HCT116 (cell line): ENCODE measurements at regions not wholly inside any gene's neighbourhood (a gene's known extent, or its start where the extent isn't known, plus 50 kb on each side); places are given as distances from the start of the nearest gene placed in this dataset.

ENCODE experiments used
- ATAC-seq: fragments of 200-7000 bp; cut with Tn5 transposase; 2 replicates; pipeline ENCODE4 v1.9.1; 2020; ENCODE audit warnings: mild to moderate bottlenecking, moderate library complexity
- BruUV-seq: library from RNA; stranded (reverse); fragments of 400-500 nt; replicated peaks from 2 replicates; lab custom pipeline; 2021; lab: Mats Ljungman, UMichigan
- CTCF ChIA-PET: fragments of 300-600 bp; sonication (Branson Sonifier 250); formaldehyde crosslinking; loops from one replicate; lab custom pipeline; 2021; ENCODE audit warnings: antibody characterized with exemption; lab: Charles Lee
- POLR2A ChIA-PET: fragments of 300-600, 350-600 bp; sonication (Branson Sonifier 250); formaldehyde crosslinking; loops from one replicate; lab custom pipeline; 2021; ENCODE audit warnings: antibody characterized with exemption; lab: Charles Lee
- RAD21 ChIA-PET, 2 experiments: fragments of 300-600 bp; sonication (Branson Sonifier 250); formaldehyde crosslinking; loops; one replicate each; lab custom pipeline; 2023; ENCODE audit warnings: low total read pairs in 2 of 2; ENCODE audit not compliant: uncharacterized antibody in 2 of 2, unreplicated experiment in 2 of 2, low non-redundant PET in 1 of 2; lab: Charles Lee
- DNase-seq: peaks from one replicate; pipeline ENCODE4 v3.0.0-alpha.2; 2010; ENCODE audit warnings: low read depth, low spot score
- H2AFZ ChIP-seq: fragments of 200-600 bp; shearing (Covaris generic), sonication (generic); 2 replicates; pipeline ENCODE4 v1.6.1; 2017; ENCODE audit warnings: low read depth, mixed run types, mixed read lengths, antibody characterized with exemption, low read length; ENCODE audit not compliant: poor library complexity, severe bottlenecking
- H3K27ac ChIP-seq: 2 replicates; pipeline ENCODE4 v1.5.1; 2012; ENCODE audit warnings: low read depth, low read length
- H3K27me3 ChIP-seq: fragments of 200-600 bp; sonication (generic); 2 replicates; pipeline ENCODE4 v1.6.1; 2016; ENCODE audit warnings: mixed run types, low read length, mixed read lengths; ENCODE audit not compliant: insufficient read depth
- H3K36me3 ChIP-seq, 2 experiments: fragments of 200-500 bp in 1 of 2; fragments of 200-600 bp in 1 of 2; sonication (Bioruptor generic) in 1 of 2; sonication (generic) in 1 of 2; 2 replicates each; pipeline versions ENCODE4 v1.5.1 to v1.6.1; 2014 to 2016; ENCODE audit warnings: low read length in 2 of 2, inconsistent platforms in 1 of 2, mixed read lengths in 1 of 2, mixed run types in 1 of 2; ENCODE audit not compliant: insufficient read depth in 2 of 2, control insufficient read depth in 1 of 2
- H3K4me1 ChIP-seq, 2 experiments: fragments of 200-600 bp in 1 of 2; sonication (generic) in 1 of 2; 2 replicates each; pipeline versions ENCODE4 v1.5.1 to v1.6.1; 2012 to 2017; ENCODE audit warnings: low read length in 2 of 2, inconsistent platforms in 1 of 2, mild to moderate bottlenecking in 1 of 2, mixed read lengths in 1 of 2, mixed run types in 1 of 2, moderate library complexity in 1 of 2; ENCODE audit not compliant: insufficient read depth in 2 of 2, control insufficient read depth in 1 of 2
- H3K4me2 ChIP-seq: fragments of 200-600 bp; sonication (generic); 2 replicates; pipeline ENCODE4 v1.6.1; 2017; ENCODE audit warnings: mixed run types, low read length, mixed read lengths
- H3K4me3 ChIP-seq, 2 experiments: fragments of 200-600 bp in 1 of 2; sonication (generic) in 1 of 2; replicated peaks in 1 of 2; 2 replicates each; pipeline ENCODE4 v1.5.1; 2011 to 2016; ENCODE audit warnings: low read length in 2 of 2, control low read depth in 1 of 2, low read depth in 1 of 2, mild to moderate bottlenecking in 1 of 2, mixed read lengths in 1 of 2, mixed run types in 1 of 2
- H3K79me2 ChIP-seq: fragments of 200-600 bp; sonication (generic); 2 replicates; pipeline ENCODE4 v1.6.1; 2017; ENCODE audit warnings: mild to moderate bottlenecking, mixed run types, low read length, moderate library complexity, mixed read lengths; ENCODE audit not compliant: insufficient read depth
- H3K9ac ChIP-seq: fragments of 200-600 bp; sonication (generic); 2 replicates; pipeline ENCODE4 v1.6.1; 2016; ENCODE audit warnings: low read length, mixed read lengths
- H3K9me2 ChIP-seq: fragments of 200-600 bp; sonication (generic), shearing (Covaris generic); 2 replicates; pipeline ENCODE4 v1.6.1; 2017; ENCODE audit warnings: mixed run types, mild to moderate bottlenecking, moderate library complexity; ENCODE audit not compliant: insufficient read depth
- H3K9me3 ChIP-seq, 2 experiments: fragments of 200-500 bp in 1 of 2; fragments of 200-600 bp in 1 of 2; sonication (Bioruptor generic) in 1 of 2; sonication (generic) in 1 of 2; 2 replicates each; pipeline ENCODE4 v1.6.1; 2014 to 2017; ENCODE audit warnings: low read length in 2 of 2, mixed read lengths in 2 of 2, inconsistent platforms in 1 of 2, low read depth in 1 of 2, mild to moderate bottlenecking in 1 of 2, mixed run types in 1 of 2, moderate library complexity in 1 of 2; ENCODE audit not compliant: control insufficient read depth in 1 of 2, insufficient read depth in 1 of 2
- H4K20me1 ChIP-seq: fragments of 200-600 bp; sonication (generic), shearing (Covaris generic); 2 replicates; pipeline ENCODE4 v1.6.1; 2017; ENCODE audit warnings: mixed run types, mild to moderate bottlenecking, moderate library complexity; ENCODE audit not compliant: insufficient read depth
- CBX3 ChIP-seq: IDR thresholded peaks from 2 replicates; pipeline ENCODE4 v1.6.1; 2012; ENCODE audit warnings: low read depth
- CEBPB ChIP-seq: IDR thresholded peaks from 2 replicates; pipeline ENCODE4 v1.6.1; 2012; ENCODE audit warnings: low read depth
- CTCF ChIP-seq, 3 experiments: fragments of 200-600 bp in 1 of 3; sonication (generic) in 1 of 3; IDR thresholded peaks in 2 of 3; conservative IDR thresholded peaks in 1 of 3; 2 replicates each; pipeline ENCODE4 v1.5.1; 2012 to 2017; ENCODE audit warnings: low read depth in 2 of 3, low read length in 2 of 3, antibody characterized with exemption in 1 of 3, borderline replicate concordance in 1 of 3, control low read depth in 1 of 3, mild to moderate bottlenecking in 1 of 3, mixed read lengths in 1 of 3, mixed run types in 1 of 3, moderate library complexity in 1 of 3; ENCODE audit not compliant: insufficient read depth in 1 of 3
- EGR1 ChIP-seq: IDR thresholded peaks from 2 replicates; pipeline ENCODE4 v1.6.1; 2012; ENCODE audit warnings: low read depth
- ELF1 ChIP-seq: IDR thresholded peaks from 2 replicates; pipeline ENCODE4 v1.6.1; 2012; ENCODE audit warnings: low read depth, borderline replicate concordance
- EZH2 ChIP-seq: fragments of 200-600 bp; sonication (generic); IDR thresholded peaks from 2 replicates; pipeline ENCODE4 v1.6.1; 2017; ENCODE audit warnings: antibody characterized with exemption, mixed run types
- EZH2phosphoT487 ChIP-seq: fragments of 200-600 bp; IDR thresholded peaks from 2 replicates; pipeline ENCODE4 v1.6.1; 2018; ENCODE audit warnings: antibody characterized with exemption, borderline replicate concordance
- FOSL1 ChIP-seq: IDR thresholded peaks from 2 replicates; pipeline ENCODE4 v1.6.1; 2012; ENCODE audit warnings: low read depth
- JUND ChIP-seq: IDR thresholded peaks from 2 replicates; pipeline ENCODE4 v1.6.1; 2012
- MAX ChIP-seq: IDR thresholded peaks from 2 replicates; pipeline ENCODE4 v1.6.1; 2012
- POLR2A ChIP-seq: IDR thresholded peaks from 2 replicates; pipeline ENCODE4 v1.7.0; 2011; ENCODE audit warnings: borderline replicate concordance; ENCODE audit not compliant: insufficient read depth, insufficient read length; ENCODE audit errors: extremely low read depth
- POLR2AphosphoS5 ChIP-seq: IDR thresholded peaks from 2 replicates; pipeline ENCODE4 v1.6.1; 2011; ENCODE audit warnings: mild to moderate bottlenecking, low read depth, low read length, moderate library complexity
- SIN3A ChIP-seq: IDR thresholded peaks from 2 replicates; pipeline ENCODE4 v1.6.1; 2012; ENCODE audit warnings: low read depth
- SP1 ChIP-seq: IDR thresholded peaks from 2 replicates; pipeline ENCODE4 v1.6.1; 2012; ENCODE audit warnings: low read depth
- YY1 ChIP-seq: IDR thresholded peaks from 2 replicates; pipeline ENCODE4 v1.6.1; 2011; ENCODE audit warnings: low read length, low read depth, moderate library complexity, mild to moderate bottlenecking; ENCODE audit not compliant: insufficient replicate concordance; ENCODE audit errors: extremely low read depth
- intact Hi-C: fragments of 100-400 bp; cut with micrococcal nuclease; formaldehyde crosslinking; loops from 2 replicates; pipeline ENCODE4 v1.10.0; 2022

- no peaks in the 10 kb centered on the region for H3K36me3 ChIP-seq
- no peaks in the 10 kb centered on the region for H3K27me3 ChIP-seq
- no peak overlapping the region for H3K9ac ChIP-seq
- no peak overlapping the region for H3K4me2 ChIP-seq
- H3K79me2 ChIP-seq = no peaks in the 10 kb centered on the region
- TF ChIP-seq EZH2phosphoT487 (no peak), CBX3 (no peak), JUND (no peak), YY1 (no peak)
- no peaks in the 10 kb centered on the region for H3K9me3 ChIP-seq
- ATAC-seq (no peak), DNase-seq (no peak)
- H3K9me2 ChIP-seq = no peaks in the 10 kb centered on the region
- RAD21 ChIA-PET = no interaction called here
- H3K4me3 ChIP-seq = no peak overlapping the region
- no peak overlapping the region for H3K27ac ChIP-seq
- POLR2A ChIA-PET = no interaction called here
- no peaks in the 10 kb centered on the region for H4K20me1 ChIP-seq
- no peaks in the 10 kb centered on the region for H3K4me1 ChIP-seq
- intact Hi-C loops = no loop called here
- CTCF ChIA-PET = no interaction called here
- no TSS peak for BruUV-seq
- no peak overlapping the region for H2AFZ ChIP-seq
Observed at GRCh38 chr3:8224941-8225340, 276.7 kb upstream of the LMCD1 start.

- Histone ChIP-seq H3K9me2 (no peaks in the 10 kb centered on the region), H3K27me3 (no peaks in the 10 kb centered on the region), H3K4me3 (no peak overlapping the region), H2AFZ (no peak overlapping the region), H4K20me1 (no peaks in the 10 kb centered on the region), H3K9ac (no peak overlapping the region), H3K9me3 (no peaks in the 10 kb centered on the region), H3K79me2 (no peaks in the 10 kb centered on the region), H3K27ac (no peak overlapping the region), H3K36me3 (no peaks in the 10 kb centered on the region), H3K4me2 (no peak overlapping the region), H3K4me1 (no peaks in the 10 kb centered on the region)
- no peak for ATAC-seq
- RAD21 ChIA-PET = no interaction called here
- no peak for DNase-seq
- BruUV-seq = no TSS peak
- POLR2A ChIA-PET = no interaction called here
- intact Hi-C loops = no loop called here
- CTCF ChIA-PET = no interaction called here
- TF ChIP-seq CEBPB (no peak), ELF1 (no peak), EZH2phosphoT487 (no peak), EZH2 (no peak), POLR2A (no peak), EGR1 (no peak), MAX (no peak), POLR2AphosphoS5 (no peak), SIN3A (no peak), CTCF (IDR thresholded peaks at IDR 0.05 in 2 of 3, conservative IDR thresholded peaks at IDR 0.05 in 1 of 3; ENCODE audit: borderline replicate concordance in 1 of 3, insufficient read depth in 1 of 3, low read depth in 2 of 3, low read length in 2 of 3) (no peak), FOSL1 (no peak), SP1 (no peak)
Observed at GRCh38 chr3:8233938-8234337, 267.7 kb upstream of the LMCD1 start.
